ENCODE measurements at regions not wholly inside any gene's neighbourhood (a gene's known extent, or its start where the extent isn't known, plus 50 kb on each side); places are given as distances from the start of the nearest gene placed in this dataset.

DNA sequence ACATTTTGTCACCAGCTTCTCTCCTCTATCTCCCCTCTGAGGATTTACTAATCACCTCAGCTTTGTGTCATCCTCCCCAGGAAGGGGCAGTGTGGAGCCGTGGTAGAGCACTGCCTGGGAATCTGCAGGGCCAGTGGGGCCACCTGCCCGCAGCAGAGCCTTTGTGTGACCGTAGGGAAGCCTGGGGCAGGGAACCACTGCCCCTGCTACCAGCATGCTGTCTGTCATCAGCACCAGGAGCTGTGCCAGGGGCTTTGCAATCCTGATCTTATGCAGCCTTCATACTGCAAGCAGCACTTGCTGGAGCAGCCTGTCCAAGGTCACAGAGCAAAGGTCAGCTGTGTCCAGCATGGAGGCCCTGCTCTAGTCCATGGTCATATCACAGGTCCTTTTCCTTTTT, 170.2 kb upstream of the IL12A start:
- TF ChIP-seq EZH2 (IDR thresholded peaks at IDR 0.05) = no peak
- TF ChIP-seq, protein P1, sequence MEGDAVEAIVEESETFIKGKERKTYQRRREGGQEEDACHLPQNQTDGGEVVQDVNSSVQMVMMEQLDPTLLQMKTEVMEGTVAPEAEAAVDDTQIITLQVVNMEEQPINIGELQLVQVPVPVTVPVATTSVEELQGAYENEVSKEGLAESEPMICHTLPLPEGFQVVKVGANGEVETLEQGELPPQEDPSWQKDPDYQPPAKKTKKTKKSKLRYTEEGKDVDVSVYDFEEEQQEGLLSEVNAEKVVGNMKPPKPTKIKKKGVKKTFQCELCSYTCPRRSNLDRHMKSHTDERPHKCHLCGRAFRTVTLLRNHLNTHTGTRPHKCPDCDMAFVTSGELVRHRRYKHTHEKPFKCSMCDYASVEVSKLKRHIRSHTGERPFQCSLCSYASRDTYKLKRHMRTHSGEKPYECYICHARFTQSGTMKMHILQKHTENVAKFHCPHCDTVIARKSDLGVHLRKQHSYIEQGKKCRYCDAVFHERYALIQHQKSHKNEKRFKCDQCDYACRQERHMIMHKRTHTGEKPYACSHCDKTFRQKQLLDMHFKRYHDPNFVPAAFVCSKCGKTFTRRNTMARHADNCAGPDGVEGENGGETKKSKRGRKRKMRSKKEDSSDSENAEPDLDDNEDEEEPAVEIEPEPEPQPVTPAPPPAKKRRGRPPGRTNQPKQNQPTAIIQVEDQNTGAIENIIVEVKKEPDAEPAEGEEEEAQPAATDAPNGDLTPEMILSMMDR (IDR thresholded peaks at IDR 0.05) = peak; percentile 56
- TF ChIP-seq EZH2phosphoT487 (IDR thresholded peaks at IDR 0.05) = no peak
